ENCODE measurements at regions not wholly inside any gene's neighbourhood (a gene's known extent, or its start where the extent isn't known, plus 50 kb on each side); places are given as distances from the start of the nearest gene placed in this dataset.

- Histone ChIP-seq H3K9ac (no peak overlapping the region), H4K20me1 (ENCODE audit: insufficient read depth) (no peaks in the 10 kb centered on the region), H2AFZ (ENCODE audit: low read depth) (no peak overlapping the region), H3F3A (replicated peaks; ENCODE audit: insufficient read depth) (no peaks in the 10 kb centered on the region), H3K36me3 (replicated peaks in 1 of 2; ENCODE audit: control insufficient read depth in 1 of 2, insufficient read depth in 2 of 2, low read length in 1 of 2) (no peaks in the 10 kb centered on the region), H3K79me2 (ENCODE audit: insufficient read depth) (no peaks in the 10 kb centered on the region), H3K27me3 (ENCODE audit: insufficient read depth) (no peaks in the 10 kb centered on the region), H3K4me2 (peak overlapping the region; percentile 27; the same call in 1 of the 2 replicates), H3K27ac (ENCODE audit: low read depth in 2 of 2, low read length in 1 of 2) (peak overlapping the region; percentile 38 to 93; a peak in 3 of 4 replicates), H3K4me3 (ENCODE audit: low read depth in 2 of 2, low read length in 1 of 2) (no peak overlapping the region), H3K4me1 (ENCODE audit: control insufficient read depth in 1 of 2, insufficient read depth in 2 of 2, low read depth in 1 of 2, low read length in 1 of 2) (peaks cover 0 to 31% of the 10 kb centered on the region in 2 experiments; a peak in 2 of 4 replicates), H3K9me3 (no peaks in the 10 kb centered on the region), H3K9me2 (no peaks in the 10 kb centered on the region)
- WGBS (ENCODE audit: low lambda C conversion rate): 68% methylated on average over 4 of the region's 4 CpGs
- DNase-seq: no peak
- POLR2A ChIA-PET: interaction anchor here (1.0 kb wide), 1 partner anchor 116 kb away, joined by 3 read pairs; no protein-coding TSS in a partner anchor
- CTCF ChIA-PET: interaction anchor here (1.2 to 2.2 kb wide), 5 partner anchors 11 to 86 kb away, joined by 3 to 12 read pairs (median 7); no protein-coding TSS in a partner anchor
- TF ChIP-seq FOXM1 (IDR thresholded peaks at IDR 0.05; ENCODE audit: low read depth): no peak
- TF ChIP-seq ZBTB33 (IDR thresholded peaks at IDR 0.05; ENCODE audit: borderline replicate concordance, low read depth): no peak
- no peak for TF ChIP-seq GATA2 (CRISPR knock-in tag; IDR thresholded peaks at IDR 0.05)
- no peak for TF ChIP-seq MAX (IDR thresholded peaks at IDR 0.05; ENCODE audit: low read depth)
- TF ChIP-seq CTCF (IDR thresholded peaks at IDR 0.05): no peak
- no peak for TF ChIP-seq GABPA (IDR thresholded peaks at IDR 0.05; ENCODE audit: low read depth)
- peak; percentile 94 for TF ChIP-seq TCF12 (IDR thresholded peaks at IDR 0.05)
- TF ChIP-seq PBX3 (IDR thresholded peaks at IDR 0.05): peak; percentile 91
- TF ChIP-seq JUND (IDR thresholded peaks at IDR 0.05): peak; percentile 32; the same call in 1 of the 2 replicates
- TF ChIP-seq RXRA (IDR thresholded peaks at IDR 0.05; ENCODE audit: borderline replicate concordance, low read depth): 0 out of 2 replicates have a peak, but pooled peaks have one; percentile 40
- TF ChIP-seq TEAD4 (IDR thresholded peaks at IDR 0.05; ENCODE audit: borderline replicate concordance, insufficient read depth): 0 out of 2 replicates have a peak, but pooled peaks have one; percentile 43
- TF ChIP-seq EP300 (IDR thresholded peaks at IDR 0.05; ENCODE audit: borderline replicate concordance in 1 of 2, low read depth in 1 of 2, low read length in 1 of 2): peak; percentile 70 to 78; a peak in 3 of 4 replicates
- peak; percentile 16 for TF ChIP-seq CHD2 (IDR thresholded peaks at IDR 0.05; ENCODE audit: low read length, partially characterized antibody)
- TF ChIP-seq NFIC (IDR thresholded peaks at IDR 0.05; ENCODE audit: borderline replicate concordance): peak; percentile 57
- peak; percentile 76; the same call in 1 of the 2 replicates for TF ChIP-seq POLR2AphosphoS5 (IDR thresholded peaks at IDR 0.05; ENCODE audit: low read depth, low read length)
Observed at GRCh38 chr18:45361125-45361851, 254.0 kb upstream of the SLC14A2 start.

Measured in SK-N-SH (cell line).